ENCODE measurements at regions not wholly inside any gene's neighbourhood (a gene's known extent, or its start where the extent isn't known, plus 50 kb on each side); places are given as distances from the start of the nearest gene placed in this dataset.

DNA sequence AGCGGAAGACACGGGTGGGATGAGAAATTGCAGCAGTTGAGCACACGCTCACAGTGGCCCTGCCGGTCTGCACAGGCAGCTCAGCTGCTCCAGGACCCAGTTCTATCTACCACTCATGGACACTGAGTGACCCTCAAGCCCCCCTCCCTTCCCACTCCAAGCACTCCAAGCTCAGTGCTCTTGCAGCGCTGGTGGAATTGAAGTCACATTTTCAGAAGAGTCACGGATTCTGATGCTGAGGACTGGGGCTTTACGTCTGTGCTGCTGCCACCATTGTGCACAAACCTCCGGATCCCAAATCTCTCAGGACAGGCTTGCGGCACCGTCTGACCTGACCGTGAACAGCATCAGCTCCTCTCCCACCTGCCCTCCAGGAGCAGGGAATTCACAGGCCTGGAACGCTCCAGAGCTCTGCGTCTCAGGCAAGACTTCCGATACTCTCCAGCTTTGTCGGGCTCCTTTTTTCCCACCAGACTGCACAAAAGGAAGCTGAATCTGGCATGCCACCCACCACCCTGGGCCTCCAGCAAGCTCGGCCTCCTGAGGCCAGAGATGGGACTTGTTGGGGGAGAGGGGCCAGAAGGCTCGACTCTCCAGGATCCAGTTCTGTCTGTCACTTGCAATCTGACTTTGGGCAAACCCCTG, 213.1 kb upstream of the RTL1 start:
- TF ChIP-seq, protein P1, sequence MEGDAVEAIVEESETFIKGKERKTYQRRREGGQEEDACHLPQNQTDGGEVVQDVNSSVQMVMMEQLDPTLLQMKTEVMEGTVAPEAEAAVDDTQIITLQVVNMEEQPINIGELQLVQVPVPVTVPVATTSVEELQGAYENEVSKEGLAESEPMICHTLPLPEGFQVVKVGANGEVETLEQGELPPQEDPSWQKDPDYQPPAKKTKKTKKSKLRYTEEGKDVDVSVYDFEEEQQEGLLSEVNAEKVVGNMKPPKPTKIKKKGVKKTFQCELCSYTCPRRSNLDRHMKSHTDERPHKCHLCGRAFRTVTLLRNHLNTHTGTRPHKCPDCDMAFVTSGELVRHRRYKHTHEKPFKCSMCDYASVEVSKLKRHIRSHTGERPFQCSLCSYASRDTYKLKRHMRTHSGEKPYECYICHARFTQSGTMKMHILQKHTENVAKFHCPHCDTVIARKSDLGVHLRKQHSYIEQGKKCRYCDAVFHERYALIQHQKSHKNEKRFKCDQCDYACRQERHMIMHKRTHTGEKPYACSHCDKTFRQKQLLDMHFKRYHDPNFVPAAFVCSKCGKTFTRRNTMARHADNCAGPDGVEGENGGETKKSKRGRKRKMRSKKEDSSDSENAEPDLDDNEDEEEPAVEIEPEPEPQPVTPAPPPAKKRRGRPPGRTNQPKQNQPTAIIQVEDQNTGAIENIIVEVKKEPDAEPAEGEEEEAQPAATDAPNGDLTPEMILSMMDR (IDR thresholded peaks at IDR 0.05): no peak
- no peak for TF ChIP-seq POLR2A (IDR thresholded peaks at IDR 0.05)
- no peak for TF ChIP-seq EP300 (IDR thresholded peaks at IDR 0.05)
- no peak for TF ChIP-seq POLR2AphosphoS5 (IDR thresholded peaks at IDR 0.05)
